Fibroblast of lung (primary cell): ENCODE measurements at regions not wholly inside any gene's neighbourhood (a gene's known extent, or its start where the extent isn't known, plus 50 kb on each side); places are given as distances from the start of the nearest gene placed in this dataset.

Experiments used
- DNase-seq, 2 donors: peaks; one replicate each; pipeline versions ENCODE4 v3.0.0 to v3.0.0-alpha.2; 2010; ENCODE audit warnings: low read depth in 2 of 2
- H2AFZ ChIP-seq: 2 replicates; pipeline ENCODE4 v1.5.1; 2012; ENCODE audit warnings: low read length, control low read depth, inconsistent platforms
- H3K27ac ChIP-seq: 2 replicates; pipeline ENCODE4 v1.5.1; 2011; ENCODE audit warnings: low read length, control low read depth; ENCODE audit not compliant: insufficient read depth
- H3K27me3 ChIP-seq: 2 replicates; pipeline ENCODE4 v1.5.1; 2011; ENCODE audit warnings: mild to moderate bottlenecking, low read length; ENCODE audit not compliant: control insufficient read depth, insufficient read depth
- H3K36me3 ChIP-seq: 2 replicates; pipeline ENCODE4 v1.5.1; 2011; ENCODE audit warnings: low read length; ENCODE audit not compliant: control insufficient read depth, insufficient read depth
- H3K4me1 ChIP-seq: 2 replicates; pipeline ENCODE4 v1.5.1; 2011; ENCODE audit warnings: low read length; ENCODE audit not compliant: control insufficient read depth, insufficient read depth; ENCODE audit errors: extremely low read depth
- H3K4me2 ChIP-seq: 2 replicates; pipeline ENCODE4 v1.5.1; 2011; ENCODE audit warnings: low read length, control low read depth; ENCODE audit not compliant: insufficient read depth; ENCODE audit errors: extremely low read depth
- H3K4me3 ChIP-seq, 4 experiments: fragments of 200-600 bp in 1 of 4; sonication (generic) in 1 of 4; replicated peaks in 1 of 4; 2 replicates each; pipeline ENCODE4 v1.5.1; 2011 to 2016; ENCODE audit warnings: low read length in 4 of 4, low read depth in 3 of 4, mild to moderate bottlenecking in 3 of 4, control low read depth in 2 of 4, inconsistent platforms in 1 of 4, mixed read lengths in 1 of 4; ENCODE audit not compliant: insufficient read depth in 1 of 4; ENCODE audit errors: control extremely low read depth in 1 of 4
- H3K79me2 ChIP-seq: 2 replicates; pipeline ENCODE4 v1.5.1; 2012; ENCODE audit warnings: mild to moderate bottlenecking, low read length, inconsistent platforms; ENCODE audit not compliant: control insufficient read depth, insufficient read depth
- H3K9ac ChIP-seq: 2 replicates; pipeline ENCODE4 v1.5.1; 2011; ENCODE audit warnings: mild to moderate bottlenecking, low read length, control low read depth; ENCODE audit not compliant: insufficient read depth
- H3K9me3 ChIP-seq: 2 replicates; pipeline ENCODE4 v1.5.1; 2012; ENCODE audit warnings: low read depth, low read length; ENCODE audit not compliant: control insufficient read depth, insufficient read depth
- H4K20me1 ChIP-seq: 2 replicates; pipeline ENCODE4 v1.5.1; 2011; ENCODE audit warnings: low read length; ENCODE audit not compliant: control insufficient read depth, insufficient read depth; ENCODE audit errors: extremely low read depth
- EZH2 ChIP-seq: IDR thresholded peaks from 2 replicates; pipeline ENCODE4 v1.5.1; 2012; ENCODE audit warnings: low read length, control low read depth, mild to moderate bottlenecking; ENCODE audit errors: missing control alignments
- TF ChIP-seq, protein P1 (sequence below), 2 donors: IDR thresholded peaks in 1 of 2; conservative IDR thresholded peaks in 1 of 2; 1 replicate in 1 of 2; 2 replicates in 1 of 2; pipeline ENCODE4 v1.5.1; 2011 to 2012; ENCODE audit warnings: low read length in 2 of 2, control low read depth in 1 of 2, inconsistent platforms in 1 of 2, low read depth in 1 of 2, mild to moderate bottlenecking in 1 of 2

DNA sequence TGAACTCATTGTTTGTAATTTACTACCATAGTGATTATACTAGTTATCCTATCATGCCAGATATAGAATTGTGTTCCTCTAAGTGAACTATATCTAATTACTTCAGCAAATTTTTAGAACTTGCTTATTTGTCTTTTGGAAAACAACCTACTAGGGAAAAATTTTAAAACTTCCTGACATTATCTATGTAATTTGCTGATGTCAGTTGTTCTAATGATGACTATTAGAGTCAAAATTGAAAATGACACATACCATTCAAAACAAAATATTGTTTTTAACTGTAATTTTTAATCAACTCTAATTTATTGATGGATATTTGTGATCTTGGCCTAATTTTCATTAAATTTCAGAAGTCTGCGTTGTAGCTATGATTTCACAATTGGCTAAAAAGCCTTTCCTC lies 106.7 kb upstream of the ROBO2 start:
- Histone ChIP-seq H3K9me3 (no peaks in the 10 kb centered on the region), H3K4me1 (no peaks in the 10 kb centered on the region), H3K27me3 (no peaks in the 10 kb centered on the region), H3K4me2 (no peak overlapping the region), H3K4me3 (no peak overlapping the region), H3K9ac (no peak overlapping the region), H2AFZ (no peak overlapping the region), H3K27ac (no peak overlapping the region), H4K20me1 (no peaks in the 10 kb centered on the region), H3K79me2 (no peaks in the 10 kb centered on the region), H3K36me3 (no peaks in the 10 kb centered on the region)
- no peak for TF ChIP-seq EZH2
- TF ChIP-seq, protein P1, sequence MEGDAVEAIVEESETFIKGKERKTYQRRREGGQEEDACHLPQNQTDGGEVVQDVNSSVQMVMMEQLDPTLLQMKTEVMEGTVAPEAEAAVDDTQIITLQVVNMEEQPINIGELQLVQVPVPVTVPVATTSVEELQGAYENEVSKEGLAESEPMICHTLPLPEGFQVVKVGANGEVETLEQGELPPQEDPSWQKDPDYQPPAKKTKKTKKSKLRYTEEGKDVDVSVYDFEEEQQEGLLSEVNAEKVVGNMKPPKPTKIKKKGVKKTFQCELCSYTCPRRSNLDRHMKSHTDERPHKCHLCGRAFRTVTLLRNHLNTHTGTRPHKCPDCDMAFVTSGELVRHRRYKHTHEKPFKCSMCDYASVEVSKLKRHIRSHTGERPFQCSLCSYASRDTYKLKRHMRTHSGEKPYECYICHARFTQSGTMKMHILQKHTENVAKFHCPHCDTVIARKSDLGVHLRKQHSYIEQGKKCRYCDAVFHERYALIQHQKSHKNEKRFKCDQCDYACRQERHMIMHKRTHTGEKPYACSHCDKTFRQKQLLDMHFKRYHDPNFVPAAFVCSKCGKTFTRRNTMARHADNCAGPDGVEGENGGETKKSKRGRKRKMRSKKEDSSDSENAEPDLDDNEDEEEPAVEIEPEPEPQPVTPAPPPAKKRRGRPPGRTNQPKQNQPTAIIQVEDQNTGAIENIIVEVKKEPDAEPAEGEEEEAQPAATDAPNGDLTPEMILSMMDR (conservative IDR thresholded peaks at IDR 0.05 in 1 of 2, IDR thresholded peaks at IDR 0.05 in 1 of 2; ENCODE audit: low read depth in 1 of 2, low read length in 2 of 2) = no peak
- no peak for DNase-seq

GRCh38 chr3:76938962-76939361 lies 100.9 kb upstream of the ROBO2 start:
- Histone ChIP-seq H3K4me3 (no peak overlapping the region), H3K27me3 (no peaks in the 10 kb centered on the region), H3K9me3 (no peaks in the 10 kb centered on the region), H3K9ac (no peak overlapping the region), H3K79me2 (no peaks in the 10 kb centered on the region), H3K27ac (no peak overlapping the region), H3K4me2 (no peak overlapping the region), H4K20me1 (no peaks in the 10 kb centered on the region), H3K4me1 (no peaks in the 10 kb centered on the region), H2AFZ (no peak overlapping the region), H3K36me3 (no peaks in the 10 kb centered on the region)
- DNase-seq = no peak
- TF ChIP-seq, protein P1 (conservative IDR thresholded peaks at IDR 0.05 in 1 of 2, IDR thresholded peaks at IDR 0.05 in 1 of 2; ENCODE audit: low read depth in 1 of 2, low read length in 2 of 2) = no peak
- TF ChIP-seq EZH2 = no peak

- H3K4me3 ChIP-seq = no peak overlapping the region
- no peak overlapping the region for H3K9ac ChIP-seq
- H3K9me3 ChIP-seq = no peaks in the 10 kb centered on the region
- H3K36me3 ChIP-seq = no peaks in the 10 kb centered on the region
- no peak overlapping the region for H2AFZ ChIP-seq
- TF ChIP-seq, protein P1 (conservative IDR thresholded peaks at IDR 0.05 in 1 of 2, IDR thresholded peaks at IDR 0.05 in 1 of 2; ENCODE audit: low read depth in 1 of 2, low read length in 2 of 2) = no peak
- no peak for TF ChIP-seq EZH2
- H3K27ac ChIP-seq = no peak overlapping the region
- H3K27me3 ChIP-seq = no peaks in the 10 kb centered on the region
- H3K4me2 ChIP-seq = no peak overlapping the region
- H3K4me1 ChIP-seq = no peaks in the 10 kb centered on the region
- H3K79me2 ChIP-seq = no peaks in the 10 kb centered on the region
- no peaks in the 10 kb centered on the region for H4K20me1 ChIP-seq
- DNase-seq = no peak
Observed at GRCh38 chr3:76940181-76940770, 99.6 kb upstream of the ROBO2 start.
